DND-41 (cell line): ENCODE measurements at regions not wholly inside any gene's neighbourhood (a gene's known extent, or its start where the extent isn't known, plus 50 kb on each side); places are given as distances from the start of the nearest gene placed in this dataset.

ENCODE experiments used
- ATAC-seq: fragments of 200-7000 bp; cut with Tn5 transposase; 3 replicates; pipeline ENCODE4 v1.9.1; 2021; ENCODE audit warnings: low read depth; ENCODE audit not compliant: insufficient read depth
- DNase-seq: peaks from one replicate; pipeline ENCODE4 v3.0.0-alpha.2; 2020
- H2AFZ ChIP-seq: 2 replicates; pipeline ENCODE4 v1.6.0; 2012; ENCODE audit warnings: low read depth, low read length
- H3K27ac ChIP-seq: 2 replicates; pipeline ENCODE4 v1.5.1; 2012; ENCODE audit warnings: low read length, inconsistent platforms
- H3K27me3 ChIP-seq: fragments of 200-600 bp; sonication (generic); 2 replicates; pipeline ENCODE4 v1.6.0; 2012; ENCODE audit warnings: low read length, mild to moderate bottlenecking, inconsistent platforms; ENCODE audit not compliant: insufficient read depth, poor library complexity
- H3K36me3 ChIP-seq: 2 replicates; pipeline ENCODE4 v1.5.1; 2012; ENCODE audit warnings: low read length, inconsistent platforms; ENCODE audit not compliant: insufficient read depth
- H3K4me1 ChIP-seq: 2 replicates; pipeline ENCODE4 v1.5.1; 2012; ENCODE audit warnings: mild to moderate bottlenecking, low read length; ENCODE audit not compliant: insufficient read depth
- H3K4me2 ChIP-seq: 2 replicates; pipeline ENCODE4 v1.6.0; 2012; ENCODE audit warnings: mild to moderate bottlenecking, moderate library complexity, low read length, inconsistent platforms; ENCODE audit not compliant: insufficient read depth
- H3K4me3 ChIP-seq, 2 experiments: fragments of 200-600 bp in 1 of 2; shearing (Covaris generic) in 1 of 2; 2 replicates each; pipeline ENCODE4 v1.5.1; 2012 to 2016; ENCODE audit warnings: inconsistent platforms in 2 of 2, low read length in 2 of 2, mild to moderate bottlenecking in 2 of 2, low read depth in 1 of 2, moderate library complexity in 1 of 2
- H3K79me2 ChIP-seq: 2 replicates; pipeline ENCODE4 v1.6.0; 2012; ENCODE audit warnings: low read length, inconsistent platforms; ENCODE audit not compliant: insufficient read depth
- H3K9ac ChIP-seq: 2 replicates; pipeline ENCODE4 v1.6.0; 2012; ENCODE audit warnings: low read depth, mild to moderate bottlenecking, inconsistent platforms, low read length, moderate library complexity
- H3K9me3 ChIP-seq: 2 replicates; pipeline ENCODE4 v1.5.1; 2012; ENCODE audit warnings: low read length, moderate library complexity, mild to moderate bottlenecking, inconsistent platforms; ENCODE audit not compliant: insufficient read depth, severe bottlenecking
- H4K20me1 ChIP-seq: 2 replicates; pipeline ENCODE4 v1.6.0; 2012; ENCODE audit warnings: low read length; ENCODE audit not compliant: insufficient read depth
- CTCF ChIP-seq: IDR thresholded peaks from 2 replicates; pipeline ENCODE4 v1.5.1; 2012; ENCODE audit warnings: borderline replicate concordance, low read length, moderate library complexity, mild to moderate bottlenecking; ENCODE audit not compliant: poor library complexity, severe bottlenecking; ENCODE audit errors: extremely low read depth
- EZH2 ChIP-seq: IDR thresholded peaks from 3 replicates; pipeline ENCODE4 v1.6.1; 2012; ENCODE audit warnings: borderline replicate concordance, low read depth, mild to moderate bottlenecking, moderate library complexity, low read length, inconsistent platforms; ENCODE audit not compliant: severe bottlenecking

- Histone ChIP-seq H3K4me2 (no peak overlapping the region), H3K27ac (no peak overlapping the region), H3K79me2 (no peaks in the 10 kb centered on the region), H3K27me3 (no peaks in the 10 kb centered on the region), H3K9ac (no peak overlapping the region), H3K36me3 (no peaks in the 10 kb centered on the region), H3K9me3 (no peaks in the 10 kb centered on the region), H3K4me3 (no peak overlapping the region), H4K20me1 (no peaks in the 10 kb centered on the region), H2AFZ (no peak overlapping the region), H3K4me1 (no peaks in the 10 kb centered on the region)
- no peak for ATAC-seq
- no peak for TF ChIP-seq CTCF
- no peak for TF ChIP-seq EZH2
- DNase-seq = no peak
Observed at GRCh38 chr15:26143221-26143620, 280.1 kb upstream of the ATP10A start.

GRCh38 chr15:26134812-26135211, 271.7 kb upstream of the ATP10A start:
- no peaks in the 10 kb centered on the region for H4K20me1 ChIP-seq
- no peak for TF ChIP-seq EZH2
- TF ChIP-seq CTCF = no peak
- no peak overlapping the region for H3K4me2 ChIP-seq
- H3K9ac ChIP-seq = no peak overlapping the region
- DNase-seq (no peak), ATAC-seq (no peak)
- H3K4me3 ChIP-seq = no peak overlapping the region
- no peaks in the 10 kb centered on the region for H3K79me2 ChIP-seq
- no peaks in the 10 kb centered on the region for H3K27me3 ChIP-seq
- H3K4me1 ChIP-seq = no peaks in the 10 kb centered on the region
- no peak overlapping the region for H3K27ac ChIP-seq
- H2AFZ ChIP-seq = no peak overlapping the region
- H3K36me3 ChIP-seq = no peaks in the 10 kb centered on the region
- H3K9me3 ChIP-seq = no peaks in the 10 kb centered on the region

- H3K9ac ChIP-seq = no peak overlapping the region
- no peaks in the 10 kb centered on the region for H4K20me1 ChIP-seq
- no peak overlapping the region for H3K4me2 ChIP-seq
- H3K36me3 ChIP-seq = no peaks in the 10 kb centered on the region
- no peak overlapping the region for H3K27ac ChIP-seq
- no peak for TF ChIP-seq EZH2
- TF ChIP-seq CTCF = no peak
- no peaks in the 10 kb centered on the region for H3K79me2 ChIP-seq
- H3K4me1 ChIP-seq = no peaks in the 10 kb centered on the region
- ATAC-seq (no peak), DNase-seq (no peak)
- H2AFZ ChIP-seq = no peak overlapping the region
- H3K4me3 ChIP-seq = no peak overlapping the region
- no peaks in the 10 kb centered on the region for H3K27me3 ChIP-seq
- no peaks in the 10 kb centered on the region for H3K9me3 ChIP-seq
Observed at GRCh38 chr15:26134152-26134551, 271.0 kb upstream of the ATP10A start.

- H4K20me1 ChIP-seq = no peaks in the 10 kb centered on the region
- no peak overlapping the region for H3K9ac ChIP-seq
- H3K9me3 ChIP-seq = no peaks in the 10 kb centered on the region
- no peaks in the 10 kb centered on the region for H3K4me1 ChIP-seq
- TF ChIP-seq CTCF = no peak
- TF ChIP-seq EZH2 = no peak
- no peak for DNase-seq
- ATAC-seq = no peak
- H3K4me3 ChIP-seq = no peak overlapping the region
- H3K27ac ChIP-seq = no peak overlapping the region
- H3K79me2 ChIP-seq = no peaks in the 10 kb centered on the region
- no peaks in the 10 kb centered on the region for H3K36me3 ChIP-seq
- no peak overlapping the region for H3K4me2 ChIP-seq
- no peak overlapping the region for H2AFZ ChIP-seq
- no peaks in the 10 kb centered on the region for H3K27me3 ChIP-seq
Observed at GRCh38 chr15:26132811-26133210, 269.7 kb upstream of the ATP10A start.
